ENCODE measurements at regions not wholly inside any gene's neighbourhood (a gene's known extent, or its start where the extent isn't known, plus 50 kb on each side); places are given as distances from the start of the nearest gene placed in this dataset.

DNA sequence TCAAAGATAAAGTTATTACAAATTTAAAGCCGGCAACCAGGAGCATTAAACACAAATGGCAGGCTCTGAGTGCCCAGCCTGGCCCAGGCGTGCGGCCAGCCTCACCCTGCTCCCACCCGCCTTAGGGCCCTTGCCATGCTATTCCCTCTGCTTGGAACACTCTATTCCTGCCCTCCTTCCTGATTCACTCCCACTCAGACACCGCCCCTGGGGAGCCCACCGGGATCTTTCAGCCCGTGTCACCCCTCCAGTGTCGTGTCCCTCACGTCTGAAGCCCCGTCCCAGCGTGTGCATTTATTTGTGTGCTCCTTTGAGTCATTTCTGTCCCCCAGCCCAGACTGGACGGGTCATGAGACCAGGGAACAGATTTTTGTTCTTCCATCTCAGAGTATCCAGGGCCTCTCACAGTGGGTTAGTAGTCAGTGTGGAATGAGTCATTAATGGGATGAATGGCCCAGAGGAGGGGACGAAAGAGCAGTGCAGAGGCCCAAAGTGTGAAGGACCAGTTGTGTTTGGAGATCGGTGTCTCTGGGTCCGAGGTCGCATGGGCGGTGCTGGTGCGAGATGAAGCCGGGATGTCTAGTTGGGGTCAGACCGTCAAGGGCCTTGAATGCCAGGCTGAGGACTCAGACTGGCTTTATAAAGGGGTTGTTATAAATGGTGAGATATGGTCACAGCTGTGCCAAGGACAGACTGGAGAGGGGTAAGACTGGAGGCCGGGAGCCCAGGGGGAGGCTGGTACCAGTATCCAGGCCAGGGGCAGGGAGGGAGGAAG is 58.9 kb upstream of the SLC6A6 start:
- TF ChIP-seq EZH2phosphoT487 (IDR thresholded peaks at IDR 0.05) = no peak
- TF ChIP-seq CTCF (IDR thresholded peaks at IDR 0.05) = no peak
- TF ChIP-seq EZH2 (IDR thresholded peaks at IDR 0.05) = no peak
- Histone ChIP-seq H3K9me3 (ENCODE audit: low read depth) (no peaks in the 10 kb centered on the region), H3K4me1 (peaks cover 33% of the 10 kb centered on the region), H4K20me1 (ENCODE audit: low read depth) (no peaks in the 10 kb centered on the region), H3K36me3 (no peaks in the 10 kb centered on the region), H3K4me2 (no peak overlapping the region), H3K27me3 (no peaks in the 10 kb centered on the region), H3K9ac (no peak overlapping the region), H2AFZ (replicated peaks) (peak overlapping the region; percentile 90), H3K27ac (no peak overlapping the region), H3K79me2 (ENCODE audit: low read depth) (no peaks in the 10 kb centered on the region), H3K4me3 (no peak overlapping the region), H3F3A (ENCODE audit: low read depth) (peaks cover 6% of the 10 kb centered on the region)
- peak overlapping the region; percentile 12 for H3K27ac Mint-ChIP-seq
- H3K4me3 Mint-ChIP-seq = no peak overlapping the region
- peaks cover 5% of the 10 kb centered on the region for H3K27me3 Mint-ChIP-seq (ENCODE audit: insufficient read depth, low read depth)
- no peaks in the 10 kb centered on the region for H3K9me3 Mint-ChIP-seq
- H3K36me3 Mint-ChIP-seq = no peaks in the 10 kb centered on the region
- DNase-seq (ENCODE audit: low spot score) = no peak
- peaks cover 29% of the 10 kb centered on the region for H3K4me1 Mint-ChIP-seq

DNA sequence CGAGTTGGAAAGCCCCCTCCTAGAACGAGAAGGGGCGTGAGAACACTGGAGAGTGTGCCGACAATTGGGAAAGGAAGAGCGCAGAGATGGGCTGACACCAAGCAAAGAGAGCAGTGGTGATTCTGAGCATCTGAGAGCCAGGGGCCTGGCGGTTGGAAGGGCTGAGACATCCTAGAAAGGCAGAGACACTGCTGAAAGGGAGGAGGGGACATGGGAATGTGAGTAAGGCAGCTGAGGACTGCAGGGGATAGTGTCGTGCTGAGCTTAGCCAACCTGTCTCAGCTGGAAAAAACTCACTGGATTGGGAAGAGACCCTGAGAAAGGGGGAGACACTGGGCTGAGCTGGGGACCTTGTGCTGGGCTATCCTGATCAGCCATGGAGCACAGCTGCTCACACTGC is 58.1 kb upstream of the SLC6A6 start:
- Histone ChIP-seq H3K9ac (no peak overlapping the region), H3K27me3 (no peaks in the 10 kb centered on the region), H3K4me1 (peaks cover 33% of the 10 kb centered on the region), H4K20me1 (ENCODE audit: low read depth) (no peaks in the 10 kb centered on the region), H3K4me2 (no peak overlapping the region), H2AFZ (replicated peaks) (peak overlapping the region; percentile 90), H3K36me3 (no peaks in the 10 kb centered on the region), H3K4me3 (no peak overlapping the region), H3F3A (ENCODE audit: low read depth) (peaks cover 6% of the 10 kb centered on the region), H3K79me2 (ENCODE audit: low read depth) (no peaks in the 10 kb centered on the region), H3K27ac (no peak overlapping the region), H3K9me3 (ENCODE audit: low read depth) (no peaks in the 10 kb centered on the region)
- peak; percentile 69 for DNase-seq (ENCODE audit: low spot score)
- Mint-ChIP-seq H3K4me3 (no peak overlapping the region), H3K4me1 (peaks cover 28% of the 10 kb centered on the region), H3K27me3 (ENCODE audit: insufficient read depth, low read depth) (peaks cover 2% of the 10 kb centered on the region), H3K27ac (no peak overlapping the region), H3K9me3 (no peaks in the 10 kb centered on the region), H3K36me3 (no peaks in the 10 kb centered on the region)
- TF ChIP-seq CTCF (IDR thresholded peaks at IDR 0.05) (no peak), EZH2phosphoT487 (IDR thresholded peaks at IDR 0.05) (no peak), EZH2 (IDR thresholded peaks at IDR 0.05) (no peak)

DNA sequence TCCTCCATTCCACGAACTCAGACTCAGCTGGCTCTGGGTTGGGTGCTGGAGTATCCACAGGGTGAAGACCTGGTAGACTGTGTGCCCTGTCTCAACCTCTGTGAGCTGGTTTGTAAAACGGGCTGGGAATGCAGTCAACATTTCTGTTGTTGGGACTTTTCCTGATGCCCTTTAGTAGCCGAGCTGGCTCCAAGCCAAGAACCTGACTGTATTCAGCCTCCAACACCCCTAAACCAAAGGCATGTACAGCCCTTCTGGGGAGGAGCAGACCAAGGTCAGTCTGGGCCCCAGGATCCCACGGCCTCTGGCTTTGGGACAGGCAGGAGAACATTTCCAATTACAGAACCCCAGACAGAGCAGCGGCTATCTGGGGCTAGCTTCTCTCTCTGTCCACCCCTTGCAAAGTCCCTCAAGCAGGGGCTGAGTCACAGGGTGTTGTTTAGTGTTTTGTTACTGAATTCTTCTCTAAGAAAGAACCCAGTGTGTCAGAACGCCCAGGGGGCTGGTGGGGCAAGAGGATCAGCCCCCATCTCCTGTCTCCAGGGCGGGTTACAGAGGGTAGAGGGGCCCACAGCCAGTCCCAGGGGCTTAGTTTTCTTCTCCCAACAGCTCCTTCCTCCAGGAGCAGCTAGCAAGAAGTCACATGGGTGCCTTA is 56.8 kb upstream of the SLC6A6 start:
- Mint-ChIP-seq H3K4me1 (peaks cover 27% of the 10 kb centered on the region), H3K27ac (no peak overlapping the region), H3K9me3 (no peaks in the 10 kb centered on the region), H3K27me3 (ENCODE audit: insufficient read depth, low read depth) (peaks cover 2% of the 10 kb centered on the region), H3K36me3 (no peaks in the 10 kb centered on the region), H3K4me3 (no peak overlapping the region)
- Histone ChIP-seq H3F3A (ENCODE audit: low read depth) (peaks cover 6% of the 10 kb centered on the region), H2AFZ (replicated peaks) (peak overlapping the region; percentile 44), H3K36me3 (no peaks in the 10 kb centered on the region), H3K9ac (no peak overlapping the region), H3K9me3 (ENCODE audit: low read depth) (no peaks in the 10 kb centered on the region), H4K20me1 (ENCODE audit: low read depth) (no peaks in the 10 kb centered on the region), H3K27me3 (peaks cover 3% of the 10 kb centered on the region), H3K4me1 (peaks cover 33% of the 10 kb centered on the region), H3K4me3 (no peak overlapping the region), H3K79me2 (ENCODE audit: low read depth) (no peaks in the 10 kb centered on the region), H3K27ac (no peak overlapping the region), H3K4me2 (no peak overlapping the region)
- TF ChIP-seq EZH2phosphoT487 (IDR thresholded peaks at IDR 0.05) = no peak
- TF ChIP-seq EZH2 (IDR thresholded peaks at IDR 0.05) = no peak
- no peak for TF ChIP-seq CTCF (IDR thresholded peaks at IDR 0.05)
- no peak for DNase-seq (ENCODE audit: low spot score)
